Type B pancreatic cell (in vitro differentiated cells): ENCODE measurements at regions not wholly inside any gene's neighbourhood (a gene's known extent, or its start where the extent isn't known, plus 50 kb on each side); places are given as distances from the start of the nearest gene placed in this dataset.

ENCODE experiments used
- DNase-seq: peaks from one replicate; pipeline ENCODE4 v3.0.0; 2021; ENCODE audit warnings: mixed read lengths; ENCODE audit not compliant: unreplicated experiment; ENCODE audit errors: extremely low spot score
- H3K27ac Mint-ChIP-seq: 2 replicates; pipeline ENCODE4 v1.8.0; 2021; ENCODE audit warnings: mild to moderate bottlenecking, mixed read lengths
- H3K27me3 Mint-ChIP-seq: 2 replicates; pipeline ENCODE4 v1.8.0; 2021; ENCODE audit warnings: mixed read lengths
- H3K36me3 Mint-ChIP-seq: 2 replicates; pipeline ENCODE4 v1.8.0; 2021; ENCODE audit warnings: mixed read lengths
- H3K4me1 Mint-ChIP-seq: one replicate; pipeline ENCODE4 v1.8.0; 2021; ENCODE audit warnings: mixed read lengths; ENCODE audit not compliant: unreplicated experiment
- H3K4me3 Mint-ChIP-seq: 2 replicates; pipeline ENCODE4 v1.8.0; 2021; ENCODE audit warnings: mild to moderate bottlenecking, mixed read lengths
- H3K9me3 Mint-ChIP-seq: 2 replicates; pipeline ENCODE4 v1.8.0; 2021; ENCODE audit warnings: mixed read lengths
- CTCF ChIP-seq: fragments of 200-600 bp; sonication (generic); conservative IDR thresholded peaks from 2 replicates; pipeline ENCODE4 v1.5.0; 2021; ENCODE audit warnings: antibody characterized with exemption, mild to moderate bottlenecking

DNA sequence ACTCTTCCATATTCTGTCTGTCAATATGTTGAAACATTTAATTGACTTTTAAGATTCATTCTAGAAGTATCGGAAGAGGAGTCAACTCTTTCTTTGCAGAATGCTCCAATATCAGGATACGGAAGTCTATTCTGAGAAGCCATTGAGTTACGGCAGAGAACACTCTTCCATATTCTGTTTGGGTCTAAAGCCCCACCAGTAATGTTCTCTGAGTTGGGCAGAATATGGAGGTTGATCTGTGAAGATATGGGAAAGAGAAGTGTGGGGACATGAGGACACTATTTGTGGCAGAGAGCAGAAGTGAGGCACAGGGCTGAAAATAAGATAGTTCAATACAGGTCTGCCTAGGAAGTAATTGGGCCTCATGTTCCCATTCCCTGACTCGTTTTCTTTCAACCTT is 300.0 kb downstream of the DIRAS2 start:
- no peaks in the 10 kb centered on the region for H3K36me3 Mint-ChIP-seq
- H3K27ac Mint-ChIP-seq = no peak overlapping the region
- TF ChIP-seq CTCF = no peak
- H3K4me1 Mint-ChIP-seq = peaks cover 3% of the 10 kb centered on the region
- DNase-seq = no peak
- H3K27me3 Mint-ChIP-seq = no peaks in the 10 kb centered on the region
- no peak overlapping the region for H3K4me3 Mint-ChIP-seq
- peaks cover 4% of the 10 kb centered on the region for H3K9me3 Mint-ChIP-seq

- Mint-ChIP-seq H3K27ac (no peak overlapping the region), H3K4me3 (no peak overlapping the region), H3K27me3 (no peaks in the 10 kb centered on the region), H3K36me3 (no peaks in the 10 kb centered on the region), H3K9me3 (peaks cover 4% of the 10 kb centered on the region), H3K4me1 (peaks cover 3% of the 10 kb centered on the region)
- DNase-seq = no peak
- no peak for TF ChIP-seq CTCF
Observed at GRCh38 chr9:90343366-90343765, 299.3 kb downstream of the DIRAS2 start.

DNA sequence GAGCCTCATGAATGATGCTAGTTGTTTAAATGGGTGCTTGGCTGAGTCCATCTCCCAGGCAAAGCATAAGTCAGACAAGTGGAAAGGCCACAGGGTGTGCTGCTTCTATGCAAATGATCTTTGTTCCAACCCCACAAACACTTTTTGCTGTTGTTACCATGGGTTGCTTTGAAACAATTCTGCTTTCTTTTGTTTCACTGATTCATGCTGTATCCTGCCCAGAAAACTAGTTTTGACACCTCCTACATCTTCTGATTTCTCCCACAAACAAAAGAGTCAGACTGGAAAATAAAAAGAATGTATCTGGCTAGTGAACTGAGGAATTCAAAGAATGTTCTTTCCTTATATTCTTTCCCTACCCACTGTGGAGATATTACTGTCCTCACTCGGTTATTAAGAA is 298.6 kb downstream of the DIRAS2 start:
- Mint-ChIP-seq H3K4me3 (no peak overlapping the region), H3K9me3 (peaks cover 4% of the 10 kb centered on the region), H3K27me3 (no peaks in the 10 kb centered on the region), H3K36me3 (no peaks in the 10 kb centered on the region), H3K27ac (no peak overlapping the region), H3K4me1 (peaks cover 3% of the 10 kb centered on the region)
- DNase-seq = no peak
- no peak for TF ChIP-seq CTCF

GRCh38 chr9:90365666-90366065 is 277.0 kb downstream of the DIRAS2 start:
- H3K4me3 Mint-ChIP-seq = no peak overlapping the region
- H3K9me3 Mint-ChIP-seq = no peaks in the 10 kb centered on the region
- TF ChIP-seq CTCF = no peak
- no peaks in the 10 kb centered on the region for H3K27me3 Mint-ChIP-seq
- peaks cover 4% of the 10 kb centered on the region for H3K4me1 Mint-ChIP-seq
- no peak overlapping the region for H3K27ac Mint-ChIP-seq
- DNase-seq = no peak
- no peaks in the 10 kb centered on the region for H3K36me3 Mint-ChIP-seq

GRCh38 chr9:90368241-90368640 is 274.4 kb downstream of the DIRAS2 start:
- no peaks in the 10 kb centered on the region for H3K27me3 Mint-ChIP-seq
- peaks cover 4% of the 10 kb centered on the region for H3K4me1 Mint-ChIP-seq

More at GRCh38 chr9:90368241-90368640, 274.4 kb downstream of the DIRAS2 start:
- H3K36me3 Mint-ChIP-seq = no peaks in the 10 kb centered on the region
- H3K9me3 Mint-ChIP-seq = no peaks in the 10 kb centered on the region
- no peak for DNase-seq
- no peak overlapping the region for H3K27ac Mint-ChIP-seq
- no peak overlapping the region for H3K4me3 Mint-ChIP-seq
- TF ChIP-seq CTCF = no peak
